ENCODE measurements at regions not wholly inside any gene's neighbourhood (a gene's known extent, or its start where the extent isn't known, plus 50 kb on each side); places are given as distances from the start of the nearest gene placed in this dataset.

GRCh38 chr18:77993188-77993981 is 743.7 kb downstream of the GALR1 start:
- H3K23ac ChIP-seq (ENCODE audit: low read depth, low read length, poor library complexity) = no peak overlapping the region
- no peaks in the 10 kb centered on the region for H3K4me1 ChIP-seq (ENCODE audit: control insufficient read depth in 2 of 2, insufficient read depth in 1 of 2, low read depth in 1 of 2, low read length in 2 of 2)
- no peak overlapping the region for H2BK120ac ChIP-seq (ENCODE audit: low read depth, low read length)
- DNase-seq (ENCODE audit: low spot score) = no peak
- H2BK15ac ChIP-seq (ENCODE audit: low read length) = no peak overlapping the region
- H2AFZ ChIP-seq (ENCODE audit: low read length) = no peak overlapping the region
- no peak overlapping the region for H3K4me3 ChIP-seq (ENCODE audit: low read length in 2 of 2)
- no peak overlapping the region for H3K9ac ChIP-seq (ENCODE audit: low read depth, low read length, poor library complexity)
- H3K4me2 ChIP-seq (ENCODE audit: insufficient read depth, low read length, poor library complexity, severe bottlenecking) = no peak overlapping the region
- no peaks in the 10 kb centered on the region for H3K79me1 ChIP-seq (ENCODE audit: low read depth, low read length)
- H4K91ac ChIP-seq (ENCODE audit: low read depth, low read length, poor library complexity) = no peak overlapping the region
- H3K27ac ChIP-seq (replicated peaks; ENCODE audit: low read length) = no peak overlapping the region
- no peaks in the 10 kb centered on the region for H3K36me3 ChIP-seq (replicated peaks in 1 of 2; ENCODE audit: control insufficient read depth in 2 of 2, insufficient read depth in 2 of 2, low read length in 2 of 2)
- no peak overlapping the region for H2BK5ac ChIP-seq (ENCODE audit: low read length)
- H3K14ac ChIP-seq (ENCODE audit: low read length) = no peak overlapping the region
- no peak overlapping the region for H2AK5ac ChIP-seq (ENCODE audit: low read depth, low read length)
- H4K8ac ChIP-seq (ENCODE audit: low read depth, low read length) = no peak overlapping the region
- no peak overlapping the region for H3K18ac ChIP-seq (ENCODE audit: low read length)
- no peak overlapping the region for H3K4ac ChIP-seq (ENCODE audit: low read length)
- H3K27me3 ChIP-seq (ENCODE audit: control insufficient read depth in 3 of 3, insufficient read depth in 3 of 3, low read depth in 1 of 3, low read length in 3 of 3) = no peaks in the 10 kb centered on the region
- H2BK12ac ChIP-seq (ENCODE audit: low read length) = no peak overlapping the region
- WGBS, 2 donors (ENCODE audit: extremely low coverage in 2 of 2, insufficient read length in 2 of 2, insufficient replicate concordance in 1 of 2) = no CpG with 5 or more reads among the region's 25 CpGs
- peaks cover 0 to 2% of the 10 kb centered on the region in 2 donors for H3K9me3 ChIP-seq (replicated peaks in 1 of 2; ENCODE audit: control insufficient read depth in 2 of 2, insufficient read depth in 1 of 2, low read depth in 1 of 2, low read length in 2 of 2)

GRCh38 chr18:77995593-77995992 is 745.9 kb downstream of the GALR1 start:
- Histone ChIP-seq H3K4me3 (ENCODE audit: low read length in 2 of 2) (no peak overlapping the region), H2BK15ac (ENCODE audit: low read length) (no peak overlapping the region), H3K9ac (ENCODE audit: low read depth, low read length, poor library complexity) (no peak overlapping the region), H2AFZ (ENCODE audit: low read length) (no peak overlapping the region), H4K91ac (ENCODE audit: low read depth, low read length, poor library complexity) (no peak overlapping the region), H3K79me1 (ENCODE audit: low read depth, low read length) (no peaks in the 10 kb centered on the region), H3K27me3 (ENCODE audit: control insufficient read depth in 3 of 3, insufficient read depth in 3 of 3, low read depth in 1 of 3, low read length in 3 of 3) (no peaks in the 10 kb centered on the region), H2BK12ac (ENCODE audit: low read length) (no peak overlapping the region), H3K4me2 (ENCODE audit: insufficient read depth, low read length, poor library complexity, severe bottlenecking) (no peak overlapping the region), H3K18ac (ENCODE audit: low read length) (no peak overlapping the region), H3K27ac (replicated peaks; ENCODE audit: low read length) (no peak overlapping the region), H3K23ac (ENCODE audit: low read depth, low read length, poor library complexity) (no peak overlapping the region), H4K8ac (ENCODE audit: low read depth, low read length) (no peak overlapping the region), H2AK5ac (ENCODE audit: low read depth, low read length) (no peak overlapping the region), H3K4me1 (ENCODE audit: control insufficient read depth in 2 of 2, insufficient read depth in 1 of 2, low read depth in 1 of 2, low read length in 2 of 2) (peaks cover 0 to 2% of the 10 kb centered on the region in 2 donors), H3K9me3 (replicated peaks in 1 of 2; ENCODE audit: control insufficient read depth in 2 of 2, insufficient read depth in 1 of 2, low read depth in 1 of 2, low read length in 2 of 2) (peaks cover 0 to 4% of the 10 kb centered on the region in 2 donors), H2BK120ac (ENCODE audit: low read depth, low read length) (no peak overlapping the region), H3K4ac (ENCODE audit: low read length) (no peak overlapping the region), H2BK5ac (ENCODE audit: low read length) (no peak overlapping the region), H3K36me3 (replicated peaks in 1 of 2; ENCODE audit: control insufficient read depth in 2 of 2, insufficient read depth in 2 of 2, low read length in 2 of 2) (no peaks in the 10 kb centered on the region), H3K14ac (ENCODE audit: low read length) (no peak overlapping the region)
- no peak for DNase-seq (ENCODE audit: low spot score)
- no CpG with 5 or more reads among the region's 3 CpGs for WGBS, 2 donors (ENCODE audit: extremely low coverage in 2 of 2, insufficient read length in 2 of 2, insufficient replicate concordance in 1 of 2)

GRCh38 chr18:77996737-77997136 is 747.1 kb downstream of the GALR1 start:
- Histone ChIP-seq H3K14ac (ENCODE audit: low read length) (no peak overlapping the region), H2AK5ac (ENCODE audit: low read depth, low read length) (no peak overlapping the region), H4K8ac (ENCODE audit: low read depth, low read length) (no peak overlapping the region), H3K23ac (ENCODE audit: low read depth, low read length, poor library complexity) (no peak overlapping the region), H3K9me3 (replicated peaks in 1 of 2; ENCODE audit: control insufficient read depth in 2 of 2, insufficient read depth in 1 of 2, low read depth in 1 of 2, low read length in 2 of 2) (peaks cover 0 to 5% of the 10 kb centered on the region in 2 donors), H3K4ac (ENCODE audit: low read length) (no peak overlapping the region), H3K4me3 (ENCODE audit: low read length in 2 of 2) (no peak overlapping the region), H3K36me3 (replicated peaks in 1 of 2; ENCODE audit: control insufficient read depth in 2 of 2, insufficient read depth in 2 of 2, low read length in 2 of 2) (no peaks in the 10 kb centered on the region), H2BK5ac (ENCODE audit: low read length) (no peak overlapping the region), H2BK15ac (ENCODE audit: low read length) (no peak overlapping the region), H3K9ac (ENCODE audit: low read depth, low read length, poor library complexity) (no peak overlapping the region), H3K4me1 (ENCODE audit: control insufficient read depth in 2 of 2, insufficient read depth in 1 of 2, low read depth in 1 of 2, low read length in 2 of 2) (peaks cover 0 to 2% of the 10 kb centered on the region in 2 donors), H2BK120ac (ENCODE audit: low read depth, low read length) (no peak overlapping the region), H3K4me2 (ENCODE audit: insufficient read depth, low read length, poor library complexity, severe bottlenecking) (no peak overlapping the region), H3K18ac (ENCODE audit: low read length) (no peak overlapping the region), H3K79me1 (ENCODE audit: low read depth, low read length) (no peaks in the 10 kb centered on the region), H4K91ac (ENCODE audit: low read depth, low read length, poor library complexity) (no peak overlapping the region), H3K27ac (replicated peaks; ENCODE audit: low read length) (no peak overlapping the region), H2AFZ (ENCODE audit: low read length) (no peak overlapping the region), H3K27me3 (ENCODE audit: control insufficient read depth in 3 of 3, insufficient read depth in 3 of 3, low read depth in 1 of 3, low read length in 3 of 3) (no peaks in the 10 kb centered on the region), H2BK12ac (ENCODE audit: low read length) (no peak overlapping the region)
- no peak for DNase-seq (ENCODE audit: low spot score)
- WGBS, 2 donors (ENCODE audit: extremely low coverage in 2 of 2, insufficient read length in 2 of 2, insufficient replicate concordance in 1 of 2) = no CpG with 5 or more reads among the region's 4 CpGs

- Histone ChIP-seq H3K4me2 (ENCODE audit: insufficient read depth, low read length, poor library complexity, severe bottlenecking) (no peak overlapping the region), H2BK120ac (ENCODE audit: low read depth, low read length) (no peak overlapping the region), H2BK15ac (ENCODE audit: low read length) (no peak overlapping the region), H3K4ac (ENCODE audit: low read length) (no peak overlapping the region), H2AK5ac (ENCODE audit: low read depth, low read length) (no peak overlapping the region), H3K23ac (ENCODE audit: low read depth, low read length, poor library complexity) (no peak overlapping the region), H2AFZ (ENCODE audit: low read length) (no peak overlapping the region), H3K4me1 (ENCODE audit: control insufficient read depth in 2 of 2, insufficient read depth in 1 of 2, low read depth in 1 of 2, low read length in 2 of 2) (peaks cover 0 to 11% of the 10 kb centered on the region in 2 donors), H3K9ac (ENCODE audit: low read depth, low read length, poor library complexity) (no peak overlapping the region), H4K91ac (ENCODE audit: low read depth, low read length, poor library complexity) (no peak overlapping the region), H3K4me3 (ENCODE audit: low read length in 2 of 2) (no peak overlapping the region), H3K36me3 (replicated peaks in 1 of 2; ENCODE audit: control insufficient read depth in 2 of 2, insufficient read depth in 2 of 2, low read length in 2 of 2) (no peaks in the 10 kb centered on the region), H3K9me3 (replicated peaks in 1 of 2; ENCODE audit: control insufficient read depth in 2 of 2, insufficient read depth in 1 of 2, low read depth in 1 of 2, low read length in 2 of 2) (peaks cover 0 to 5% of the 10 kb centered on the region in 2 donors), H3K14ac (ENCODE audit: low read length) (no peak overlapping the region), H3K27ac (replicated peaks; ENCODE audit: low read length) (no peak overlapping the region), H4K8ac (ENCODE audit: low read depth, low read length) (no peak overlapping the region), H3K27me3 (ENCODE audit: control insufficient read depth in 3 of 3, insufficient read depth in 3 of 3, low read depth in 1 of 3, low read length in 3 of 3) (peaks cover 0 to 12% (median 0%) of the 10 kb centered on the region in 3 experiments), H2BK5ac (ENCODE audit: low read length) (no peak overlapping the region), H3K79me1 (ENCODE audit: low read depth, low read length) (no peaks in the 10 kb centered on the region), H3K18ac (ENCODE audit: low read length) (no peak overlapping the region), H2BK12ac (ENCODE audit: low read length) (no peak overlapping the region)
- no peak for DNase-seq (ENCODE audit: low spot score)
These were observed 752.2 kb downstream of the GALR1 start for GRCh38 chr18:78001811-78002210.

Data from neuronal stem cell (in vitro differentiated cells).